HG02798 (cell line): ENCODE measurements at regions not wholly inside any gene's neighbourhood (a gene's known extent, or its start where the extent isn't known, plus 50 kb on each side); places are given as distances from the start of the nearest gene placed in this dataset.

Experiments
- ATAC-seq: cut with Tn5 transposase; IDR thresholded peaks from one replicate; pipeline ENCODE4 v1.9.1; 2021; ENCODE audit warnings: mild to moderate bottlenecking; ENCODE audit not compliant: unreplicated experiment, poor library complexity

DNA sequence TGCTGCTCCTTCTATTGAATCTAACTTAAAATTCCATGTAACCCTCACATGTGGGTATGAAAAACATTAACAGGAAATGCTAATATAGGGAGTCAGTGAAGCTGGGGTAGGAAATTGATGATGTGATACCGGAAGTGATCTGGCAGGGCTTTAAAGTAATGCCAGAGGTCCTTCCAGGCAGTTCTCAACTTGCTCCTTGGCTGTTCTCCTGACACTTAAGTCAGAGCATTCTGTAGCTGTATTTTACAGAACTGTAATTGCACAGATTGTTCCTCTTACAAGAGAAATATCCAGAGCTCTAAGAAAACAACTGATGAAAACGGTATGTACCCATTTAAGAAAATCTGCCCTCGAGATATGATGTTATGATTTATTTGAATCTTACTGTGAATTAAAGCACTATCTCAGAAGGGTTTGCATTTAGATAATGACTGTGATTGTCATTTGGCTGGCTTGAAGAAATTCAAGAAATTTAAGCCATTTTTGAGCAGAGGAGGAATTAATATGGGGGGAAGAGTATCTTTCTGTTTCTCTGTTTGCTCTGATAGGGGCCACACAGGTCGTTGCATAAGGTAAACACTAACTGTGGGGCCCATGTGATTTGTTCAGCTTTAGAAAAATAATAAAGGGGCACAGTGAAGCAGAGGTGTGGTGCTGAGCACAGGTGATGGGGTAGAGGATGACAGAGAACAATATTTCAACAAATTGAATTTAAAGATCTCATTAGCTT lies 88.4 kb downstream of the BBS10 start:
- ATAC-seq: no peak

DNA sequence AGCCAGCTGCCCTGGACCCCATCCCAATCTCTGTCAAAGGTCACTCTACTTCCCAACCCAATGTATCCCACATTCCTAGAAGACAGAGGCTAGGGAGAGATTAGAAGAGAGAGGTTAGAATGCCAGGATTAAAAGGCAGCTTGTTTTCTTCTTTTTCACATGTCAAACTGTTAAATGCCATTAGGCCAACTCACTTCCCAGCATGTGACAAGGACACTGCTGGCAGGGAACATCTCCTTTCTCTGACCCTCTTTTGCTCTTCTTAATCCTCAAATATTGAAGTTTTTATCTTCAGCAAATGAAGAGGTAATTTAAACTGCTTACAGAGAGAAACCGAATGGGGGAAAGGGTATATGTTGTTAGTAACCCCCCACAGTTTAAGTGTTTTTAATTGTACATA lies 89.1 kb downstream of the BBS10 start:
- no peak for ATAC-seq

DNA sequence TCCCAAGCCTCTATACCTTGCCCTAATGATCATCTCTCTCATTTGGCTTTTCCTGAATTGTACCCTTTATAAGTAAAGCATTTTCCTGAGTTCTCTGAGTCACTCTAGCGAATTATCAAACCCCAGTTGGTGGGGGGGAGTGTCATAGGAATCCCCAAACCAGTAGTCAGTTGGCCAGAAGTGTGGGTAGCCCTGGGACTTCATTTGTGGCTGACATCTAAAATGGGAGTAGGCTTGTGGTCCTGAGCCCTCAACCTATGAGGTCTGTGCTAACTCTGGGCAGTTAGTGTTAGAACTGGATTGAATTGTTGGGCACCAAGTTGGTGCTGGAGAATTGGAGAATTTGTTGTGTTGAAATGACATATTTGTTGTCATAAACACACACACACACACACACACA lies 91.3 kb downstream of the BBS10 start:
- no peak for ATAC-seq

DNA sequence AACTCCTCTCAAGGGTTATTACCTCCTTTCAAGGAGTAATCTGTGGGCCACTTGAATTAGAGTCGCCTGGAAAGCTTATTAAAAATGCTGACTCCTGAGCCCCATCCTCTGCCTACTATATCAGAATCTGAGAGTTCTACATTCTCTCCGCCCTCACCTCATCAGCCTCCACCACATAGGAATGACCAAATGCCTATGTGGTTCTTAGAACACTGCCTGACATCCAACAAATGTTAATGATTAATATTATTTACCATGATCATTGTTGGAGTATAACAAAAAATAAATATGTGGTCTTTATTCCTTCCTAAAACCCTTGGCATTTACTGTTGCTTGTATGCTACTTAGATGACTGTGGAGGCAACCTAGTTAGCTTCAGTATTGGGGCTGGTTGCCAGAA lies 91.9 kb downstream of the BBS10 start:
- ATAC-seq: no peak

DNA sequence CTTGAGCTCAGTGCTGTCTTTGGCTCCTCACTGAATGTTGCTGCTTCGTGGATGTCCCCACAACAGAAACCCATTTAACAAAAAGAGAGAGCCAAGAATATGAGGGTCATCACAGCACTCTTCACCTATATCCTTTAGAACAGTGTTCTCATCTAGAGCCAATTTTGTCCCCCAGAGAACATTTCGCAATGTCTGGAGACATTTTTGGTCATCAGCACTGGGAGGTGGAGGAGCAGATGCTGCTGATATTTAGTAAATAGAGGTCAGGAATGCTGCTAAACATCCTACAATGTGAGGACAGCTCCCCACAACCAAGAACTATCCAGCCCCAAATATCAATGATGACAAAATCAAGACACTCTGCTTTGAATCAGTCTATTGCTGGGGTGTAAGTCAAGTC lies 92.5 kb downstream of the BBS10 start:
- ATAC-seq: no peak

DNA sequence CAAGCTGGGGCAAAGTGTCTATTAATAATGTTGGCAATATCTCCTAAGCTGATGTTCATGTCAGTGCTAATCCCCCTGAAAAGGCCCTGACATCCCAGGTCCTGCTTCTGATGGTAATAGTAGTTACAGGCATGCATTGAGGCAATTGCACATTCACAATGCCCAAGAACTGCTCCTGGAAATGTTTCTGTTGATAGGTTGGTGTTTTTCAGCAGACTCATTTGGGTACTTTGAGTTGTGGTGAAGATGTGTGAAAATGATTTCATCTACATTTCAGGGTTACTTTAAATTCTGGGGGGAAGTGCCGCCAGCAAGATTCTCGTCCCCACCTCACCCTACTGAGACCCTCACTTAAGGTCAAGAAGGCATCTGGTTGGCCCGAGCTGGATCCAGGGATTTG lies 92.9 kb downstream of the BBS10 start:
- no peak for ATAC-seq

DNA sequence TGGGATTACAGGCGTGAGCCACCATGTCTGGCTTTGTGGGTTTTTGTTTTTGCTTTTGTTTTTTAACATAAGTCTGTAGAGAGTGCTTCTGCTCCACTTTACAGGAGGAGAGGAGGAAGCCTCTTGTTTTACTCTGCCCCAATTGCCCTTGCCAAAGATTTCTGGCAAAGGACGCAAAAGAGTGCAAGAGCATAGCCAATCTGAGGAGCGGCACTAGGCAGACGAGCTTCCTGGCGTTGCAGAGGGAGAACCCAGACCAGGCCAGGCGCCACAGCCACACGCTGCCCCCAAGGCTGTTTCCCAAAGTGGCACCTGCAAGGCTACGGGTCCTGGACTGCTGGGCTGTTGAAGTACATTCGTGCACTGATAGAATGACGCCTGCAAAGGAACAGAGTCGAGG lies 96.2 kb downstream of the BBS10 start:
- ATAC-seq: no peak

DNA sequence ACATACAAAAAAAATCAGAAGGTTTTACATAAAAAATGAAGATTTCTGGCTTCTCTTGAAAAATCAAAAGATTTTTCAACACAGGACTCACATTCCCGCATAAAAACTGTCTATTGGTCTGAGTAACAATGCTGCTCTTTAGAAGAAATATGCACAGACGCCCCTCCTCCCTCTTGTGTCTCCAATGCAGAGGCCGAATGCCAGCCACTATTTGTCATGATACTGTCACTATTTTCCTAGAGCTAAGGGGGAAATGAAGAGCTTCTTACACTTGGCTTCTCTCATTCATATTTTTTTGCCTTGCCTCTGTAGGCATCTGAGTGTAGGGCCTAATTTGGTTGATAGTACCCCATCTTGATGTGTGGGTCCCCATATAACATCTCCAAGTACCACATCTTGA lies 98.0 kb downstream of the BBS10 start:
- ATAC-seq: no peak

DNA sequence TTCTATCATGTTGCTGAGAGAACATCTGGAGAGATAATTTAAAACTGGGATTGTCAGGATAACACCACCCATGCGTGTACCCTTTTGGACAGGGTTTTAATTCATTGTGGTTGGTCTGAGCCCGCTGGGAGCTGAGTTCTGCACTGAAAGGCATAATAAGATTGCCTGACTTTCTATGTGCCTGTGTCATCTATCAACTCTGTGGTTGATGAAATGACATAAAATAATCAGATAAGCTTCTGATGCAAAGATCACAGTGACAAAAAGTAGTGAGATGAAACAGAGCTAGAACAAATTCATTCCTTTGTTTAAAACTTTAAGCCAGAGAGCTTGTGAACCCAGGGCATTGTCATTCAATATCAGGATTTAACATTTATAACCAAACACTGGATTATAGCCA lies 98.7 kb downstream of the BBS10 start:
- no peak for ATAC-seq

DNA sequence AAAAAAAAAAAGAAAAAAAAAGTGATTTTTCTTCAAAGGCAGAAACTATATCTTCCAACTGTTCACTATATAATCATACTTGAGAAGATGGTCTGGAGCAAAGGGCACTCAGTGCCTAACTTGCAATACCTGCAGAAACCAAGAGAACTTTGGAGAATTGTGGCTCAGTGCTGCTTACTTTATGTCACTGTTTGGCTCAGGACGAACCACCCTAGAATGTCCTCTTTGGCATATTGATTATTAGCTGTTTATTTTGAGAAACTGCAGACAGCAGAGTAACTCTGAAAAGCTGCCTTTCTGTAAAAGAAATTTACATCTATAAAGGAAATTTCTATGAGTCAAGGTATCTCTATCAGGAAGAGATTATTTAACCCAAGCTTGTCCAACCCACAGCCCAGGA lies 100.2 kb downstream of the BBS10 start:
- ATAC-seq: no peak

DNA sequence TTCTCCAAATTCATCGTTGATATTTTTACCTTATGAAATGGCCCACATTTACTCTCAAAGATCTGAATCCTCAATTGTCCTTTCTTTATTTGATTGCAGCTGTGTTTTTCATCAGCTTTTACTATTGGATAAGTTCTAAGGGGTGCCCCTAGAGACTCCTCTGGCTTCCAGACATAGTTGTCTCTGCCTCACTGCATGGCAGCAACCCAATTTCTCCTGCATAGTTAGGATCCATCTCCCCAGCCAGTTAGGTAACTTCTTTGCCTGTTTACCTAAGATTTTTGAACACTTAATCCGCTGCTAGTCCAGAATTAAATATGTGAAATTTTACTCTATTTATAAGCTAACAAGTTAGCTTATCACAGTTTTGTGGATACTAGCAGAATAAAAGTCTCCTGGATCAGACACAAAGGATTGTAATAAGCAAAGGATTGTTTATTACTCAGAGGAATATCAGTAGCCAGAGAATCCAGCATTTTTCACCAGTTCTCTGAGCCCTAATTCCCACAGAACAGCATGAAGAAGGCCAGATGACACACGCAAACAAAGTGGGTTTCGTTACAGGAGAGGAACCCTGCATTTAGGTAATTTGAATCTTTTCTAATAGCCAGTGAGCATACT lies 101.1 kb downstream of the BBS10 start:
- ATAC-seq: no peak

DNA sequence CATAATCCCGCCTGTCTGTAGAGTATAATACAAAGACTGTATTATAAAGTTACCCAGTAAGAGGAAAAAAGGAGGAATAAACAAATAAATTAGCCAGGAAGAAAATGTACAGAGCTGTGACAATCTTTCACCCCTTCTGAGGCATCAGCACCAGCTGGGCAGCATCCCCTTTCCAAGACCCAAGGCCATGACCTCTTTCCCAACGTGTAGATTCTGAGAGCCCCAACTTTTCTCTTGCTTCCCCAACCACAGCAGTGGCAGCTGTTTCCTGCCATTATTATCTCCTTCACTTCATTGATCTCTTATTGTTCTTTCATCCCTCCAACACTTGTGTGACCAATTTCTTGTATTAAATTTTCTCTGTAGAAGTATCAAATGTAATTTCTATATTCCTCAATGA lies 101.6 kb downstream of the BBS10 start:
- no peak for ATAC-seq

DNA sequence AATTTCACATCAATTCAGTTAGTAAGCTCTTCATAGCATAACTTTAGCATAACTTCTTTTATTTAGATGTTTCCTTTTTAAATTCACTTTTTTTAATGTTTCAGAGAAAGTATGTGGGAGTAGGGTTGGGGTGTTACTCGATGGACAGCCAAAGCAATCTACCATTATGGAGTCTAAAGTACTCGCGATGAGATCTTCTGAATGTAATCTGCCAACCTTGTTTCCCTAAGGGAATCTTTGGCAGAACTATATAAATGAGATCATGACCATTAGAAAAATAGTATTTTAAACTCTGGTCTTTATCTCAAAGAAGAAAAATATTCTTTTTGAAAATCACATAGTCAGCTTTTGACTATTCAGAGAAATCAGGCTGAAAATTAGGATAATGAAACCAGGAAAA lies 103.9 kb downstream of the BBS10 start:
- no peak for ATAC-seq

DNA sequence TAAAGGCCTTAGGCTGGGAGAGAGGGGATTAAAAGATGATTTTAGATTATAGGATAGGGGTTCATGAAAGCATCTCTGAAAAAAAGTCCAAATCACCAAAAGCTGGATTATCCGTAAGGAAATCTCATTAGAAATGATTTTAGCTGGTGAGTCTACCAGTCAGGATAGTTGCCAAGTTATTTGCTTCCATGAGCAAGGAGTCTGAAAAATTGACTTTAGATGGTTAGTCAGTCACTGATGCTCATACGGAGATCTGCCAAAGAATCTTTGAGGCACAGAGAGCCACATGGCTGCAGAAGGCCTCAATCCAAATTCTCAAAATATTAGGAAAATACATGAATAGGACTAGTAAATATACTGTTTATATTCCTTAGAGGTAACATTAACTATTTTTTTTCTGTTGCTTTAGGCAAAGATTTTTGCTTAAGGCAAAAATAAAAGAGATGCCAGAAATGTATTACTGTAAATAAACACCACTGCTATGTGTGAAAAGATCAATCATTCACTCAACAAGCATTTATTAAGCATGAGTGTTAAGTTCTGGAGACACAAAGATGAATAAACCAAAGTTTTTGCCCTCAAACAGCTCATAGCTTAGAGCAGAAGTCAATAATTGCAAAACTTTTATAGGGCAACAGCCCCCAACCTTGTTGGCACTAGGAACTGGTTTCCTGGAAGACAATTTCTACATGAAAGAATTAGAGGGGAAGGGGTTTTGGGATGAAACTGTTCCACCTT lies 105.2 kb downstream of the BBS10 start:
- ATAC-seq: no peak

DNA sequence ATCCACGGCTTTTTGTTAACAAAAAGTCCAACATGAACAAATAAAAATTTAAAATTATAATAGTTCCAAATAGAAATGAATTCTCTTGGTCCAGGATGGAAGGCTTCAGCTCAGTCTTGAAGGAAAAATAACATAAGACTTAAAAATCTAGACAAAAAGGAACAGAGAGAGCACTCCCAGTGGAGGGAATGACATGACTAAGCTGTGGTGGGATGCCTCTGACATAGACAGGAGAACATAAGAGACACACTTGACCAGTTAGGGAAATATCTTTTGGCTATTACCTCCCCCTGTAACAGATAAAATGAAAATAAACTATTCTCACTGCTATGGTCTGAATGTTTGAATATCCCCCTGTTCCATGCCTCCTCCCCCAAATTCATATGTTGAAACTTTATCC lies 106.8 kb downstream of the BBS10 start:
- no peak for ATAC-seq

DNA sequence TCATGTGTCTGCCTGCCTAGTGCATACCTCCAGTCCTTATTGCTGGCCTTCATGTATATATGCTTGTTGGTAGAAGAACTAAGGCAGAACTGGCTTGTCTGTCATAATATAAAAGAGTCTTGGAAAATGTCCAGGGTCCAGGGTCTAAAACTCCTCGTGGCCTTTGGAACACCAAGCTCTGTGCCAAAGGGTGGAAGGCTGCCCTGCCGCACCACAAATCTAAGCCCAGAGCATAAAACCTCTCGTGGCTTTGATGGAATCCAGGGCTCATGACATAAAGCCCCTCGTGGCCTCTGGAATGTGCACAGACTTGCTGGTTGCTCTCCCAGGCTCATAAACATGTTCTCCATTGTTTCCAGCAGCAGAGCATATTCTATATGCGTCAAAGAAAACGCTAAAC lies 107.9 kb downstream of the BBS10 start:
- ATAC-seq: no peak

DNA sequence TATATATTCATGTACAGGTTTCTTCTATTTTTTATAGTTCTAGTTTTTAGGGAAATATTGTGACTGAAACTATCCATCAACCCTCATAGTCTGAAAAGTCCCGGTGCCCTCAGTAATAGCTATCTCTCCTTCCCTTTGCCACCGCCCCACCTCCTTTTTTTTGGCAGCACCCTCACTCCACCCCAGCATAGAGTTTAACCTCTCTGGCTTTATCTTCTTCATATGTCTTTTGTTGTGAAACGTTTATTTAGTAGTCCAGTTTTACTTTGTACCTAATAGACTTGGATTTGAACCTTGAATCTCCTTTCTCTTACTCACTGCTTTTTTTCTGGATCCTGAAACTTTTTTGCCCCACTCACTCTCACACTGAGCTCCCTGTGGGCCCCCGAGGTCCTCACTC lies 109.5 kb downstream of the BBS10 start:
- no peak for ATAC-seq

DNA sequence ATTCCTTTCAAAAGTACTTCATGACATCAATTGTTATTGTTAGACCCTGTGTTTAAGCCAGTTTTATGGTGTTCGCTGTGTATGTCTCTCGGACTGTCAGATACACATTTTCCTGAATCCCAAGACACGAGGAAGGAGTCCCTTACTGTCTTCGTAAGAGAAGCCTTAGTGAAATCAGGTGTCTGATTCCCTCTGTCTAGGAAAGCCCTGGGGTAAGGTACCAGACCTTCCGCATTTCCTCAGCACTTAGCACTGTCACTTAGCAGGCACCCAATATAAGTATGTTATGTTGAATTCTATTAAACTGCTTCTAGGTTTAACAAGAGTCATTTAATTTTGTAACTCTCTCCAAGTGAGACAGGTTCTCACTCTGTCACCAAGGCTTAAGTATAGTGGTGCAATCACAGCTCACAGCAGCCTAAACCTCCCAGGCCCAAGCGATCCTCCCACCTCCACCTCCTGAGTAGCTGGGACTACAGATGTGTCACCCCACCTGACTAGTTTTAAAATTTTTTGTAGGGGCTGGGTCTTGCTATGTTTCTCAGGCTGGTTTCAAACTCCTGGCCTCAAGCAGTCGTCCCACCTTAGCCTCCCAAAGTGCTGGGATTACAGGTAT lies 111.0 kb downstream of the BBS10 start:
- no peak for ATAC-seq

DNA sequence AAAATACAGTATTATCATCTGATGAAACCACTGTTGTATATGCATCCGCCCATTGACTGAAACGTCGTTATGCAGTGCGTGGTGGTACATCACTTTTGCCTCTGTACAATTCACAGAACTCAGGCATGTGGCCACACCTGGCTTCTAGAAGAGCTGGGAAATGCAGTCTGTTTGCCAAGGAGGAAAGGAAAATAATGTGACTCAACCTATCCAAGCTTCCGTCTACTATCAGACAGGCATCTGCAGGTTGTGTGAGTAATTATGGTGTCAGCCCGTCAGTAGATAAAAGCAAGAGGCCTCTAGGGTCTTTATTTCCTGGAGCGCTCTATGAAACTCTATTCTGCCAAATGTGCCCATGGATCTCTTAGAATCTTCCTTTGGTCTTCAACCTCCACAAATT lies 111.6 kb downstream of the BBS10 start:
- no peak for ATAC-seq

DNA sequence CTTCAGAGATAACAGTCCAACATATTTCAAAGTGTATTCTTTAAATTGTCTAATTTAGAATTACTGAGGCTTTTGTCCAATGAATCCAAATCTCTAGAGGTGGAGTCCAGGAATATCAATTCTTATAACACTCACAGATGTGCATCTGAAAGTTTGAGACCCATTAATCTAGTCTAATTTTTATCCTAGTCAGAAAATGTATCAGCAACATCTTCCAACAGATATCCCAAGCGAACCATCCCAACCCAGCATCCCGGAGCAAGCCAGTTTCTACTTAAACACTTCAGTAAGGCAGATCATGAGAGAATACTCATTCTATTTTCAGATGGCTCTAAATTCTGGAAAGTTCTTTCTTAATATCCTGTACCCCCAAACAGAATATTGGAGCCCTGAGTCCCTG lies 113.5 kb downstream of the BBS10 start:
- ATAC-seq: no peak

DNA sequence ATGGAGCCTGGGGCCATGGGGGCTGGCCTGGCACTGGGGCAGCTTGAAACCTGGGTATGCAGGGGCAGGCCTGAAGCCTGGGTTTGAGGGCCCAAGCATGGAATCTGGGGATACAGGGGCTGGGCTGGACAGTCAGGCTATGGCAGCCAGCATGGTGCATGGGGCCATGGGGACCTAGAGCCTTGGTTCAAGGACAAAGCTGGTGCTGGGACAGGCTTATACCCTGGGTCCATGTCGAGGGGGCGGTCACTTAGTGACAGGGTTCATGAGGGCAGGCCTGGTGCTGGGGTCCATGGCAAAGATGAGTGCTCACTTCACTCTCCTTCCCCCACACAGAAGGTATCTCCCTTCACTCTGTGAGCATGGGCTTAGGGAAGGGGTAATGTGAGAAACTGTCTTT lies 116.2 kb downstream of the BBS10 start:
- ATAC-seq: no peak
